IPS DF 19.7 (cell line): ENCODE measurements at regions not wholly inside any gene's neighbourhood (a gene's known extent, or its start where the extent isn't known, plus 50 kb on each side); places are given as distances from the start of the nearest gene placed in this dataset.

Source experiments
- DNase-seq: peaks from one replicate; pipeline ENCODE4 v3.0.0-alpha.2; 2013; ENCODE audit warnings: low read depth, low spot score

GRCh38 chr3:87044409-87044808, 53.5 kb upstream of the VGLL3 start:
- DNase-seq = no peak

GRCh38 chr3:87041191-87041590, 50.2 kb upstream of the VGLL3 start:
- DNase-seq = no peak
